NOMO-1 treated with dmso at 0.1 percent for 144 hours (cell line): ENCODE measurements at regions not wholly inside any gene's neighbourhood (a gene's known extent, or its start where the extent isn't known, plus 50 kb on each side); places are given as distances from the start of the nearest gene placed in this dataset.
A peak's percentile ranks its signal among the peaks of the same experiment; 100 is the strongest.
"Not testable (repeated sequence)": the region's sequence is repeated elsewhere in the genome, so short reads cannot be mapped to it uniquely, and the experiment has no call there.

ENCODE experiments used
- DNase-seq: peaks from one replicate; lab custom pipeline; 2025; ENCODE audit not compliant: unreplicated experiment; lab: John Stamatoyannopoulos, UW

- no peak for DNase-seq
Observed at GRCh38 chr4:77305766-77306165, 148.8 kb downstream of the CCNG2 start.

GRCh38 chr4:77306496-77306895 lies 149.5 kb downstream of the CCNG2 start:
- no peak for DNase-seq

- DNase-seq = peak; percentile 3
Observed at GRCh38 chr4:77308843-77309242, 151.8 kb downstream of the CCNG2 start.

GRCh38 chr4:77309496-77309895 lies 152.5 kb downstream of the CCNG2 start:
- DNase-seq = no peak

GRCh38 chr4:77310931-77311330 lies 153.9 kb downstream of the CCNG2 start:
- no peak for DNase-seq

GRCh38 chr4:77314697-77315096 lies 157.7 kb downstream of the CCNG2 start:
- DNase-seq = no peak

GRCh38 chr4:77327151-77327550 lies 170.1 kb downstream of the CCNG2 start:
- no peak for DNase-seq

- no peak for DNase-seq
Observed at GRCh38 chr4:77332696-77333270, 175.8 kb downstream of the CCNG2 start.

GRCh38 chr4:77336411-77337142 lies 179.6 kb downstream of the CCNG2 start:
- DNase-seq = no peak

- no peak for DNase-seq
Observed at GRCh38 chr4:77342170-77342810, 185.3 kb downstream of the CCNG2 start.

- DNase-seq = no peak
Observed at GRCh38 chr4:77344001-77344400, 187.0 kb downstream of the CCNG2 start.

GRCh38 chr4:77344784-77345183 lies 187.8 kb downstream of the CCNG2 start:
- DNase-seq = no peak

GRCh38 chr4:77347351-77347966 lies 190.5 kb downstream of the CCNG2 start:
- DNase-seq = no peak

- no peak for DNase-seq
Observed at GRCh38 chr4:77348815-77349214, 191.8 kb downstream of the CCNG2 start.

GRCh38 chr4:77349364-77349763 lies 192.4 kb downstream of the CCNG2 start:
- no peak for DNase-seq

- no peak for DNase-seq
Observed at GRCh38 chr4:77349796-77350195, 192.8 kb downstream of the CCNG2 start.

- DNase-seq = no peak
Observed at GRCh38 chr4:77352192-77352591, 195.2 kb downstream of the CCNG2 start.

GRCh38 chr4:77353724-77354315 lies 196.8 kb downstream of the CCNG2 start:
- not testable (repeated sequence) for DNase-seq

- DNase-seq = no peak
Observed at GRCh38 chr4:77354550-77354949, 197.5 kb downstream of the CCNG2 start.

- DNase-seq = no peak
Observed at GRCh38 chr4:77355731-77356130, 198.7 kb downstream of the CCNG2 start.

- no peak for DNase-seq
Observed at GRCh38 chr4:77358315-77358928, 201.4 kb downstream of the CCNG2 start.
